ENCODE measurements at regions not wholly inside any gene's neighbourhood (a gene's known extent, or its start where the extent isn't known, plus 50 kb on each side); places are given as distances from the start of the nearest gene placed in this dataset.

GRCh38 chr9:79989079-79989478, 417.3 kb downstream of the TLE4 start:
- intact Hi-C loops (cut with micrococcal nuclease; ENCODE audit: unreplicated experiment): no loop called here

GRCh38 chr9:79988126-79988525, 416.4 kb downstream of the TLE4 start:
- Histone ChIP-seq H3K27ac (ENCODE audit: extremely low read length, insufficient read depth, low read length) (no peak overlapping the region), H3K27me3 (ENCODE audit: control insufficient read depth in 1 of 2, insufficient read depth in 2 of 2, low read length in 2 of 2) (no peaks in the 10 kb centered on the region), H3K4me1 (ENCODE audit: insufficient read depth, low read length) (no peaks in the 10 kb centered on the region), H2AFZ (ENCODE audit: low read length) (no peak overlapping the region), H3K9ac (ENCODE audit: insufficient read depth, low read depth, low read length) (no peak overlapping the region), H4K20me1 (ENCODE audit: insufficient read depth, low read length) (no peaks in the 10 kb centered on the region), H3K4me2 (ENCODE audit: low read depth, low read length) (no peak overlapping the region), H3K36me3 (replicated peaks in 1 of 2; ENCODE audit: control insufficient read depth in 1 of 2, insufficient read depth in 2 of 2, low read length in 2 of 2) (no peaks in the 10 kb centered on the region), H3K4me3 (replicated peaks in 1 of 3; ENCODE audit: insufficient read depth in 1 of 3, low read depth in 2 of 3, low read length in 3 of 3) (no peak overlapping the region), H3K79me2 (ENCODE audit: insufficient read depth, low read length) (no peaks in the 10 kb centered on the region), H3K9me3 (ENCODE audit: low read length) (peaks cover 8% of the 10 kb centered on the region; the same call in 1 of the 2 replicates)
- ChIA-PET CTCF (ENCODE audit: low intra/inter-chr PET ratio, low total read pairs) (no interaction called here), POLR2A (no interaction called here)
- intact Hi-C loops (cut with micrococcal nuclease; ENCODE audit: unreplicated experiment): no loop called here
- FAIRE-seq (no peak), ATAC-seq (no peak), DNase-seq (ENCODE audit: low spot score) (no peak)
- in situ Hi-C loops (cut with HindIII; ENCODE audit: extremely low pct_ligation_motif_present, low pct_unique_long_range_greater_than_20kb): no loop called here
- 0% methylated on average over 1 of the region's 1 CpG for WGBS (ENCODE audit: low lambda C conversion rate)
- no TSS peak for BruUV-seq (replicated peaks)
- TF ChIP-seq ZNF446 (CRISPR knock-in tag; IDR thresholded peaks at IDR 0.05) (no peak), FOXK2 (IDR thresholded peaks at IDR 0.05) (no peak), REPIN1 (CRISPR knock-in tag; IDR thresholded peaks at IDR 0.05; ENCODE audit: borderline replicate concordance, low read depth) (no peak), MED1 (CRISPR knock-in tag; IDR thresholded peaks at IDR 0.05) (no peak), GTF3A (CRISPR knock-in tag; conservative IDR thresholded peaks at IDR 0.05) (no peak), ZNF101 (CRISPR knock-in tag; IDR thresholded peaks at IDR 0.05; ENCODE audit: borderline replicate concordance, low read depth) (no peak), TSC22D2 (CRISPR knock-in tag; IDR thresholded peaks at IDR 0.05; ENCODE audit: borderline replicate concordance) (no peak), ZBTB43 (CRISPR knock-in tag; conservative IDR thresholded peaks at IDR 0.05) (no peak), ZKSCAN1 (IDR thresholded peaks at IDR 0.05; ENCODE audit: low read length) (no peak), PHF21A (CRISPR knock-in tag; IDR thresholded peaks at IDR 0.05) (no peak), ZNF280D (CRISPR knock-in tag; IDR thresholded peaks at IDR 0.05) (no peak), NRL (CRISPR knock-in tag; IDR thresholded peaks at IDR 0.05; ENCODE audit: borderline replicate concordance) (no peak), SMAD9 (CRISPR knock-in tag; IDR thresholded peaks at IDR 0.05) (no peak), ZNF629 (CRISPR knock-in tag; conservative IDR thresholded peaks at IDR 0.05) (no peak), RXRA (CRISPR knock-in tag; IDR thresholded peaks at IDR 0.05) (no peak), ZBTB7B (CRISPR knock-in tag; IDR thresholded peaks at IDR 0.05) (no peak)

More at GRCh38 chr9:79989079-79989478, 417.3 kb downstream of the TLE4 start:
- Histone ChIP-seq H3K4me1 (ENCODE audit: insufficient read depth, low read length) (no peaks in the 10 kb centered on the region), H2AFZ (ENCODE audit: low read length) (no peak overlapping the region), H3K27ac (ENCODE audit: extremely low read length, insufficient read depth, low read length) (no peak overlapping the region), H3K79me2 (ENCODE audit: insufficient read depth, low read length) (no peaks in the 10 kb centered on the region), H3K4me3 (replicated peaks in 1 of 3; ENCODE audit: insufficient read depth in 1 of 3, low read depth in 2 of 3, low read length in 3 of 3) (no peak overlapping the region), H3K36me3 (replicated peaks in 1 of 2; ENCODE audit: control insufficient read depth in 1 of 2, insufficient read depth in 2 of 2, low read length in 2 of 2) (no peaks in the 10 kb centered on the region), H3K9ac (ENCODE audit: insufficient read depth, low read depth, low read length) (no peak overlapping the region), H3K4me2 (ENCODE audit: low read depth, low read length) (no peak overlapping the region), H4K20me1 (ENCODE audit: insufficient read depth, low read length) (no peaks in the 10 kb centered on the region), H3K27me3 (ENCODE audit: control insufficient read depth in 1 of 2, insufficient read depth in 2 of 2, low read length in 2 of 2) (no peaks in the 10 kb centered on the region), H3K9me3 (ENCODE audit: low read length) (peaks cover 8% of the 10 kb centered on the region; the same call in 1 of the 2 replicates)
- TF ChIP-seq FOXO1 (CRISPR knock-in tag; IDR thresholded peaks at IDR 0.05): no peak
- no peak for TF ChIP-seq ZNF382 (CRISPR knock-in tag; IDR thresholded peaks at IDR 0.05; ENCODE audit: borderline replicate concordance)
- TF ChIP-seq HMG20B (CRISPR knock-in tag; conservative IDR thresholded peaks at IDR 0.05): no peak
- TF ChIP-seq ZBTB38 (CRISPR knock-in tag; IDR thresholded peaks at IDR 0.05): no peak
- no peak for TF ChIP-seq ZNF496 (CRISPR knock-in tag; IDR thresholded peaks at IDR 0.05; ENCODE audit: insufficient replicate concordance)
- no TSS peak for BruUV-seq (replicated peaks)
- no peak for ATAC-seq
- in situ Hi-C loops (cut with HindIII; ENCODE audit: extremely low pct_ligation_motif_present, low pct_unique_long_range_greater_than_20kb): no loop called here
- DNase-seq (ENCODE audit: low spot score): no peak
- 18% methylated on average over 7 of the region's 7 CpGs for WGBS (ENCODE audit: low lambda C conversion rate)
- no peak for FAIRE-seq
- POLR2A ChIA-PET: no interaction called here
- CTCF ChIA-PET (ENCODE audit: low intra/inter-chr PET ratio, low total read pairs): no interaction called here
